GM23338 (cell line): ENCODE measurements at regions not wholly inside any gene's neighbourhood (a gene's known extent, or its start where the extent isn't known, plus 50 kb on each side); places are given as distances from the start of the nearest gene placed in this dataset.

Experiments
- CTCF ChIP-seq, 2 experiments: fragments of 200-600 bp in 1 of 2; sonication (generic) in 1 of 2; conservative IDR thresholded peaks; 2 replicates each; pipeline versions ENCODE4 v1.5.1 to v1.6.1; 2016 to 2017; ENCODE audit warnings: antibody characterized with exemption in 2 of 2, low read depth in 2 of 2, mild to moderate bottlenecking in 2 of 2, moderate library complexity in 1 of 2
- ETS1 ChIP-seq: IDR thresholded peaks from 2 replicates; pipeline ENCODE4 v1.6.1; 2016; ENCODE audit warnings: antibody characterized with exemption
- NANOG ChIP-seq: IDR thresholded peaks from 2 replicates; pipeline ENCODE4 v1.6.1; 2016; ENCODE audit warnings: antibody characterized with exemption, borderline replicate concordance
- POLR2AphosphoS5 ChIP-seq: IDR thresholded peaks from 2 replicates; pipeline ENCODE4 v1.6.1; 2016; ENCODE audit warnings: antibody characterized with exemption, low read depth
- ZNF331 ChIP-seq: fragments of 250-450 bp; sonication (Bioruptor Pico); IDR thresholded peaks from 2 replicates; pipeline ENCODE4 v1.5.0; 2020; ENCODE audit warnings: low read depth, mild to moderate bottlenecking, moderate library complexity

GRCh38 chr5:124044613-124045012, 532.6 kb downstream of the CSNK1G3 start:
- TF ChIP-seq POLR2AphosphoS5 (no peak), ZNF331 (CRISPR knock-in tag) (no peak), CTCF (conservative IDR thresholded peaks at IDR 0.05; ENCODE audit: low read depth in 2 of 2) (no peak), ETS1 (no peak), NANOG (no peak)
